IMR-90 (cell line): ENCODE measurements at regions not wholly inside any gene's neighbourhood (a gene's known extent, or its start where the extent isn't known, plus 50 kb on each side); places are given as distances from the start of the nearest gene placed in this dataset.

Experiments
- ATAC-seq: fragments of 200-7000 bp; cut with Tn5 transposase; 2 replicates; pipeline ENCODE4 v1.9.1; 2020; ENCODE audit warnings: low read depth, mild to moderate bottlenecking, moderate library complexity
- BruUV-seq: library from RNA; stranded (reverse); fragments of 400-500 nt; replicated peaks from 2 replicates; lab custom pipeline; 2021; lab: Mats Ljungman, UMichigan
- CTCF ChIA-PET: fragments of 300-600 bp; formaldehyde crosslinking; extraction: SDS; loops from one replicate; lab custom pipeline; 2021; ENCODE audit warnings: antibody characterized with exemption; lab: Yijun Ruan, JAX
- POLR2A ChIA-PET: fragments of 300-600 bp; sonication (Branson Sonifier 250); formaldehyde crosslinking; loops from one replicate; lab custom pipeline; 2022; ENCODE audit warnings: antibody characterized with exemption; ENCODE audit not compliant: unreplicated experiment; lab: Charles Lee
- DNase-seq: peaks from one replicate; pipeline ENCODE4 v3.0.0; 2013
- H2AFZ ChIP-seq: replicated peaks from 2 replicates; pipeline ENCODE3; 2013; ENCODE audit warnings: low read length, mild to moderate bottlenecking; ENCODE audit not compliant: poor library complexity
- H2AK5ac ChIP-seq: 2 replicates; pipeline ENCODE4 v1.6.1; 2013; ENCODE audit warnings: low read depth, low read length, inconsistent platforms
- H2AK9ac ChIP-seq: replicated peaks from 2 replicates; pipeline ENCODE3; 2013; ENCODE audit warnings: mild to moderate bottlenecking, low read depth, low read length, moderate library complexity; ENCODE audit not compliant: poor library complexity
- H2BK120ac ChIP-seq: 2 replicates; pipeline ENCODE4 v1.6.1; 2013; ENCODE audit warnings: low read depth, low read length, inconsistent platforms
- H2BK15ac ChIP-seq: 3 replicates; pipeline ENCODE4 v1.6.1; 2013; ENCODE audit warnings: low read depth, low read length, inconsistent platforms
- H2BK20ac ChIP-seq: 2 replicates; pipeline ENCODE4 v1.6.1; 2013; ENCODE audit warnings: low read depth, mild to moderate bottlenecking, inconsistent platforms, low read length, moderate library complexity
- H2BK5ac ChIP-seq: 2 replicates; pipeline ENCODE4 v1.6.1; 2013; ENCODE audit warnings: mild to moderate bottlenecking, low read depth, low read length, inconsistent platforms; ENCODE audit not compliant: poor library complexity, severe bottlenecking
- H3K14ac ChIP-seq: replicated peaks from 2 replicates; pipeline ENCODE4 v1.6.1; 2013; ENCODE audit warnings: low read depth, low read length, inconsistent platforms
- H3K18ac ChIP-seq: 2 replicates; pipeline ENCODE4 v1.6.1; 2013; ENCODE audit warnings: low read depth, low read length, control low read depth
- H3K23ac ChIP-seq: 2 replicates; pipeline ENCODE4 v1.6.1; 2013; ENCODE audit warnings: low read depth, low read length, inconsistent platforms
- H3K27ac ChIP-seq: 2 replicates; pipeline ENCODE4 v1.5.1; 2013; ENCODE audit warnings: mild to moderate bottlenecking, control low read depth, low read length; ENCODE audit not compliant: insufficient read depth
- H3K27me3 ChIP-seq: 2 replicates; pipeline ENCODE4 v1.6.1; 2013; ENCODE audit warnings: low read length; ENCODE audit not compliant: control insufficient read depth, insufficient read depth
- H3K36me3 ChIP-seq: 2 replicates; pipeline ENCODE4 v1.6.1; 2013; ENCODE audit warnings: low read length, mixed read lengths; ENCODE audit not compliant: control insufficient read depth, insufficient read depth
- H3K4ac ChIP-seq: 2 replicates; pipeline ENCODE4 v1.6.1; 2013; ENCODE audit warnings: low read depth, low read length, inconsistent platforms
- H3K4me1 ChIP-seq: 2 replicates; pipeline ENCODE4 v1.6.1; 2013; ENCODE audit warnings: low read length, mixed read lengths; ENCODE audit not compliant: control insufficient read depth, insufficient read depth
- H3K4me2 ChIP-seq: 2 replicates; pipeline ENCODE4 v1.6.1; 2013; ENCODE audit warnings: low read depth, mild to moderate bottlenecking, control low read depth, low read length, moderate library complexity
- H3K4me3 ChIP-seq: 2 replicates; pipeline ENCODE4 v1.5.1; 2013; ENCODE audit warnings: low read depth, mild to moderate bottlenecking, control low read depth, low read length, moderate library complexity; ENCODE audit not compliant: insufficient read depth
- H3K56ac ChIP-seq: 2 replicates; pipeline ENCODE4 v1.6.1; 2013; ENCODE audit warnings: low read length, inconsistent platforms; ENCODE audit not compliant: insufficient read depth; ENCODE audit errors: extremely low read depth
- H3K79me1 ChIP-seq, 2 experiments: 2 replicates each; pipeline ENCODE4 v1.6.1; 2013; ENCODE audit warnings: low read length in 2 of 2, inconsistent platforms in 1 of 2, low read depth in 1 of 2
- H3K9ac ChIP-seq: 2 replicates; pipeline ENCODE4 v1.6.1; 2013; ENCODE audit warnings: low read depth, low read length, control low read depth
- H3K9me1 ChIP-seq: 2 replicates; pipeline ENCODE4 v1.6.1; 2013; ENCODE audit warnings: low read length, inconsistent platforms; ENCODE audit not compliant: insufficient read depth
- H3K9me3 ChIP-seq: 2 replicates; pipeline ENCODE4 v1.6.1; 2013; ENCODE audit warnings: low read length; ENCODE audit not compliant: control insufficient read depth, insufficient read depth
- H4K20me1 ChIP-seq: 2 replicates; pipeline ENCODE4 v1.6.1; 2013; ENCODE audit warnings: low read length, inconsistent platforms; ENCODE audit not compliant: insufficient read depth
- H4K5ac ChIP-seq: 2 replicates; pipeline ENCODE4 v1.6.1; 2013; ENCODE audit warnings: mild to moderate bottlenecking, low read depth, low read length, control low read depth
- H4K8ac ChIP-seq, 2 experiments: 2 replicates each; pipeline ENCODE4 v1.6.1; 2013; ENCODE audit warnings: low read depth in 2 of 2, low read length in 2 of 2, control low read depth in 1 of 2, inconsistent platforms in 1 of 2
- H4K91ac ChIP-seq: 2 replicates; pipeline ENCODE4 v1.6.1; 2013; ENCODE audit warnings: low read depth, low read length, inconsistent platforms; ENCODE audit not compliant: insufficient read depth
- CHD1 ChIP-seq: IDR thresholded peaks from 2 replicates; pipeline ENCODE4 v1.6.1; 2012; ENCODE audit warnings: low read depth, low read length, improper control_type of control experiment
- ELK1 ChIP-seq: fragments of 150-350 bp; IDR thresholded peaks from 2 replicates; pipeline ENCODE4 v1.6.1; 2016; ENCODE audit warnings: low read depth, mild to moderate bottlenecking, low read length, moderate library complexity, borderline replicate concordance
- NFE2L2 ChIP-seq: fragments of 150-350 bp; IDR thresholded peaks from 2 replicates; pipeline ENCODE4 v1.6.1; 2016; ENCODE audit warnings: low read depth, mild to moderate bottlenecking, low read length
- RAD21 ChIP-seq: IDR thresholded peaks from 2 replicates; pipeline ENCODE4 v1.6.1; 2012; ENCODE audit warnings: low read length, improper control_type of control experiment
- RFX5 ChIP-seq: IDR thresholded peaks from 2 replicates; pipeline ENCODE4 v1.8.0; 2012; ENCODE audit warnings: low read depth, mild to moderate bottlenecking, low read length, moderate library complexity
- SMC3 ChIP-seq: fragments of 150-350 bp; IDR thresholded peaks from 2 replicates; pipeline ENCODE4 v1.6.1; 2016; ENCODE audit warnings: low read depth, mild to moderate bottlenecking, antibody characterized with exemption, low read length, moderate library complexity
- WGBS, 2 experiments: methylation state at CpG; one replicate each; pipeline versions ENCODE4 v1.1.5 to v1.1.7; 2013; ENCODE audit warnings: missing lambda C conversion rate in 2 of 2; ENCODE audit not compliant: insufficient read length in 1 of 2; ENCODE audit errors: extremely low coverage in 2 of 2; 5-methylcytosine and 5-hydroxymethylcytosine counted together
- dilution Hi-C: fragments of 300-500 bp; cut with HindIII; formaldehyde crosslinking; loops from one replicate; pipeline ENCODE4 v1.14.3; 2018; ENCODE audit warnings: low sequenced_read_pairs; ENCODE audit not compliant: unreplicated experiment
- in situ Hi-C: fragments of 300-500 bp; cut with MboI; formaldehyde crosslinking; loops from 3 replicates; pipeline ENCODE4 v1.14.3; 2019; ENCODE audit warnings: low sequenced_read_pairs, inconsistent platforms, mixed read lengths
- intact Hi-C: fragments of 100-400 bp; cut with micrococcal nuclease; formaldehyde crosslinking; loops from 2 replicates; pipeline ENCODE4 v1.10.0; 2022

GRCh38 chr5:42963412-42963811, 76.7 kb downstream of the ANXA2R start:
- Histone ChIP-seq H2BK120ac (no peak overlapping the region), H2AFZ (no peak overlapping the region)
- BruUV-seq = no TSS peak

More at GRCh38 chr5:42963412-42963811, 76.7 kb downstream of the ANXA2R start:
- Histone ChIP-seq H3K9ac (no peak overlapping the region), H3K4me2 (no peak overlapping the region), H2AK5ac (no peak overlapping the region), H3K56ac (no peak overlapping the region), H3K18ac (no peak overlapping the region), H3K4me1 (no peaks in the 10 kb centered on the region), H3K4ac (no peak overlapping the region), H3K23ac (no peak overlapping the region), H3K36me3 (0 out of 2 replicates have a peak, but pooled peaks cover 1% of the 10 kb centered on the region), H4K5ac (no peak overlapping the region), H2AK9ac (no peak overlapping the region), H3K27me3 (no peaks in the 10 kb centered on the region), H3K14ac (no peak overlapping the region), H3K27ac (no peak overlapping the region), H2BK5ac (no peak overlapping the region), H2BK20ac (no peak overlapping the region), H4K8ac (no peak overlapping the region), H3K79me1 (no peaks in the 10 kb centered on the region), H3K9me3 (no peaks in the 10 kb centered on the region), H4K91ac (no peak overlapping the region), H3K4me3 (no peak overlapping the region), H2BK15ac (no peak overlapping the region), H4K20me1 (no peaks in the 10 kb centered on the region), H3K9me1 (no peaks in the 10 kb centered on the region)
- ChIA-PET POLR2A (no interaction called here), CTCF (no interaction called here)
- intact Hi-C loops = no loop called here
- in situ Hi-C loops = no loop called here
- no peak for TF ChIP-seq SMC3
- no peak for TF ChIP-seq NFE2L2
- no peak for TF ChIP-seq ELK1
- no peak for TF ChIP-seq RFX5
- no peak for TF ChIP-seq RAD21
- no peak for TF ChIP-seq CHD1
- DNase-seq (no peak), ATAC-seq (no peak)
- dilution Hi-C loops = no loop called here
- WGBS, 2 experiments = no CpG with 5 or more reads among the region's 1 CpG
